ENCODE measurements at regions not wholly inside any gene's neighbourhood (a gene's known extent, or its start where the extent isn't known, plus 50 kb on each side); places are given as distances from the start of the nearest gene placed in this dataset.

GRCh38 chr22:34281738-34282137 is 361.5 kb upstream of the LARGE1 start:
- Histone ChIP-seq H3K27ac (no peak overlapping the region), H3K36me3 (no peaks in the 10 kb centered on the region)
- no peak for DNase-seq (ENCODE audit: low spot score)

DNA sequence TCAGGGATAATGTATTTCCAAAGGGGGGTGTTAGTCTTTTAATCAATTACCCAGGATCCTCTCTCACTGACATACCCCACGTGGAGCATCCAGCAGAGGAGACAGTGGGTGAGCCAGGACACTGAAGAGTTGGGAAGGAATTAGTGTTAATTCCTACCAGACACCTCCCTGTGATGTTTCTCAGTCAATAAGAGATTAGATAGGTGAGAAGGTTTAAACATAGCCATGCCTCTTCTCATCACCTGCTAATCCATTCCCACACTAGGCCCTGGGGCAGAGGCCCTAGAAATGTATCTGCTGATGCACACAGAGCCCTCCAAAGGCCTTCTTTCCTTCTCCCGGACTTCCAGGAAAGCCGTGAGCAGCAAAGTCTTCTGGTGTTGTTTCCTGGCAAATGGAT is 363.6 kb upstream of the LARGE1 start:
- no peaks in the 10 kb centered on the region for H3K4me1 ChIP-seq

More at GRCh38 chr22:34281738-34282137, 361.5 kb upstream of the LARGE1 start:
- no peaks in the 10 kb centered on the region for H3K27me3 ChIP-seq
- TF ChIP-seq, protein P1, sequence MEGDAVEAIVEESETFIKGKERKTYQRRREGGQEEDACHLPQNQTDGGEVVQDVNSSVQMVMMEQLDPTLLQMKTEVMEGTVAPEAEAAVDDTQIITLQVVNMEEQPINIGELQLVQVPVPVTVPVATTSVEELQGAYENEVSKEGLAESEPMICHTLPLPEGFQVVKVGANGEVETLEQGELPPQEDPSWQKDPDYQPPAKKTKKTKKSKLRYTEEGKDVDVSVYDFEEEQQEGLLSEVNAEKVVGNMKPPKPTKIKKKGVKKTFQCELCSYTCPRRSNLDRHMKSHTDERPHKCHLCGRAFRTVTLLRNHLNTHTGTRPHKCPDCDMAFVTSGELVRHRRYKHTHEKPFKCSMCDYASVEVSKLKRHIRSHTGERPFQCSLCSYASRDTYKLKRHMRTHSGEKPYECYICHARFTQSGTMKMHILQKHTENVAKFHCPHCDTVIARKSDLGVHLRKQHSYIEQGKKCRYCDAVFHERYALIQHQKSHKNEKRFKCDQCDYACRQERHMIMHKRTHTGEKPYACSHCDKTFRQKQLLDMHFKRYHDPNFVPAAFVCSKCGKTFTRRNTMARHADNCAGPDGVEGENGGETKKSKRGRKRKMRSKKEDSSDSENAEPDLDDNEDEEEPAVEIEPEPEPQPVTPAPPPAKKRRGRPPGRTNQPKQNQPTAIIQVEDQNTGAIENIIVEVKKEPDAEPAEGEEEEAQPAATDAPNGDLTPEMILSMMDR (IDR thresholded peaks at IDR 0.05): no peak
- H3K4me1 ChIP-seq: no peaks in the 10 kb centered on the region
- no peaks in the 10 kb centered on the region for H3K9me3 ChIP-seq
- H3K4me3 ChIP-seq: no peak overlapping the region

GRCh38 chr22:34293324-34293723 is 373.0 kb upstream of the LARGE1 start:
- Histone ChIP-seq H3K4me1 (no peaks in the 10 kb centered on the region), H3K4me3 (no peak overlapping the region), H3K9me3 (no peaks in the 10 kb centered on the region), H3K36me3 (no peaks in the 10 kb centered on the region), H3K27ac (no peak overlapping the region), H3K27me3 (no peaks in the 10 kb centered on the region)
- TF ChIP-seq, protein P1 (IDR thresholded peaks at IDR 0.05): no peak
- no peak for DNase-seq (ENCODE audit: low spot score)

More for the DNA sequence above, 363.6 kb upstream of the LARGE1 start:
- Histone ChIP-seq H3K36me3 (no peaks in the 10 kb centered on the region), H3K27me3 (no peaks in the 10 kb centered on the region), H3K9me3 (no peaks in the 10 kb centered on the region), H3K4me3 (no peak overlapping the region), H3K27ac (no peak overlapping the region)
- TF ChIP-seq, protein P1 (IDR thresholded peaks at IDR 0.05): no peak
- no peak for DNase-seq (ENCODE audit: low spot score)

DNA sequence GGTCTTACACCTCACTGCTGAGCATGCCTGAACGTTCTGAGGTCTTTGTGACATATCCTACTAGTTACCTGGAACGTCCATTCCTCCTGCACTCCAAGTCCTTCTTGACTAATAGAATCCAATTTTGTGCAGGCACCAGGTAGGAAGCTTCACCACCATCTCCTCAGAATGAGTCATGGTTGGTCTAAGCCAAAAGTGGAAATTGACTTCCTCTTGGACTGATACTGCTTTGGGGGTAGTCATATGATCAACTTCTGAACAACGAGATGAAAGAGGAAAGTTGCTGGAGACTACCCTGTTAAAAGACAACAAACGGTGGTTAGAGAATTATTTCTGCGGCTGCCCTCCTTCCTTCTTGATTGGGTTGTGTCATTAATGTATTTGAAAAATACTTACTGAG is 374.2 kb upstream of the LARGE1 start:
- Histone ChIP-seq H3K27ac (no peak overlapping the region), H3K36me3 (no peaks in the 10 kb centered on the region), H3K9me3 (no peaks in the 10 kb centered on the region), H3K4me3 (no peak overlapping the region), H3K27me3 (no peaks in the 10 kb centered on the region), H3K4me1 (no peaks in the 10 kb centered on the region)
- TF ChIP-seq, protein P1 (IDR thresholded peaks at IDR 0.05): no peak
- no peak for DNase-seq (ENCODE audit: low spot score)

DNA sequence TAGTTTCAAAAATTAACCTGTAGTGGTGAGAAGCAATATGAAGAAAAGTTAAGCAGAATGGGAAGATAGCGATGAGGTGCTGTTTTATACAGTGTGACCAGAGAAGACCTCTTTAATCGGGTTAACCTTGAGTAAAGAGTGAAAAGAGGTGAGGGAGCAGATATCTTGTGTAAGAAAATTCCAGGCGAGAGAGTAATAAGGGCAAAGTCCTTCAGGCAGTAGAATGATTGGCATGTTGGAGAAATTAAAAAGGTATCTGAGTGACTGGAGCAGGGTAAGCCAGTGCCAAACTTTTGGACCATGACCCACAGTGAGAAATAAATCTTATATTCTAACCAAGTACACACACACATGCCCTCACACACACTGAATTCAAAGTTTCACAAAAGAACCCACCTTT is 374.7 kb upstream of the LARGE1 start:
- Histone ChIP-seq H3K27me3 (no peaks in the 10 kb centered on the region), H3K4me3 (no peak overlapping the region), H3K36me3 (no peaks in the 10 kb centered on the region), H3K4me1 (no peaks in the 10 kb centered on the region), H3K27ac (no peak overlapping the region), H3K9me3 (no peaks in the 10 kb centered on the region)
- no peak for DNase-seq (ENCODE audit: low spot score)
- TF ChIP-seq, protein P1 (IDR thresholded peaks at IDR 0.05): no peak

- TF ChIP-seq, protein P1 (IDR thresholded peaks at IDR 0.05): no peak
- H3K4me1 ChIP-seq: no peaks in the 10 kb centered on the region
- no peak overlapping the region for H3K27ac ChIP-seq
- DNase-seq (ENCODE audit: low spot score): no peak
- no peak overlapping the region for H3K4me3 ChIP-seq
- no peaks in the 10 kb centered on the region for H3K36me3 ChIP-seq
- H3K9me3 ChIP-seq: no peaks in the 10 kb centered on the region
- no peaks in the 10 kb centered on the region for H3K27me3 ChIP-seq
Measured at GRCh38 chr22:34296461-34296860, 376.2 kb upstream of the LARGE1 start.

Measured in right atrium auricular region (tissue), 2 donors.